GM19035 (cell line): ENCODE measurements at regions not wholly inside any gene's neighbourhood (a gene's known extent, or its start where the extent isn't known, plus 50 kb on each side); places are given as distances from the start of the nearest gene placed in this dataset.
A peak's percentile ranks its signal among the peaks of the same experiment; 100 is the strongest.

Experiments
- ATAC-seq: cut with Tn5 transposase; IDR thresholded peaks from one replicate; pipeline ENCODE4 v1.9.1; 2021; ENCODE audit not compliant: unreplicated experiment

GRCh38 chr6:16857969-16858592, 96.8 kb upstream of the ATXN1 start:
- ATAC-seq, result no peak

GRCh38 chr6:16855460-16855859, 94.2 kb upstream of the ATXN1 start:
- ATAC-seq, result peak; percentile 48

GRCh38 chr6:16854986-16855385, 93.7 kb upstream of the ATXN1 start:
- peak; percentile 80 for ATAC-seq

- no peak for ATAC-seq
Measured at GRCh38 chr6:16852671-16853070, 91.4 kb upstream of the ATXN1 start.

- no peak for ATAC-seq
Measured at GRCh38 chr6:16851758-16852157, 90.5 kb upstream of the ATXN1 start.

GRCh38 chr6:16851044-16851540, 89.8 kb upstream of the ATXN1 start:
- ATAC-seq, result no peak

GRCh38 chr6:16850681-16851026, 89.4 kb upstream of the ATXN1 start:
- no peak for ATAC-seq

GRCh38 chr6:16849988-16850680, 88.9 kb upstream of the ATXN1 start:
- no peak for ATAC-seq

GRCh38 chr6:16849280-16849987, 88.2 kb upstream of the ATXN1 start:
- ATAC-seq, result no peak

- no peak for ATAC-seq
Measured at GRCh38 chr6:16846399-16846778, 85.1 kb upstream of the ATXN1 start.

GRCh38 chr6:16844183-16844582, 82.9 kb upstream of the ATXN1 start:
- no peak for ATAC-seq

- ATAC-seq, result no peak
Measured at GRCh38 chr6:16842676-16843075, 81.4 kb upstream of the ATXN1 start.

- no peak for ATAC-seq
Measured at GRCh38 chr6:16841241-16841640, 80.0 kb upstream of the ATXN1 start.

GRCh38 chr6:16840725-16841124, 79.5 kb upstream of the ATXN1 start:
- no peak for ATAC-seq

- ATAC-seq, result no peak
Measured at GRCh38 chr6:16840291-16840690, 79.0 kb upstream of the ATXN1 start.

- no peak for ATAC-seq
Measured at GRCh38 chr6:16839631-16840179, 78.4 kb upstream of the ATXN1 start.

- ATAC-seq, result no peak
Measured at GRCh38 chr6:16837217-16837972, 76.1 kb upstream of the ATXN1 start.

- ATAC-seq, result peak; percentile 71
Measured at GRCh38 chr6:16836144-16836981, 75.1 kb upstream of the ATXN1 start.

- no peak for ATAC-seq
Measured at GRCh38 chr6:16834242-16834641, 73.0 kb upstream of the ATXN1 start.

GRCh38 chr6:16832721-16833120, 71.5 kb upstream of the ATXN1 start:
- no peak for ATAC-seq
